ENCODE measurements at regions not wholly inside any gene's neighbourhood (a gene's known extent, or its start where the extent isn't known, plus 50 kb on each side); places are given as distances from the start of the nearest gene placed in this dataset.

GRCh38 chr2:221289846-221290245, 282.3 kb downstream of the EPHA4 start:
- TF ChIP-seq CTCF (IDR thresholded peaks at IDR 0.05): no peak
- no peak for TF ChIP-seq POLR2A (IDR thresholded peaks at IDR 0.05)
- TF ChIP-seq POLR2AphosphoS5 (IDR thresholded peaks at IDR 0.05): no peak
